GM12891 (cell line): ENCODE measurements at regions not wholly inside any gene's neighbourhood (a gene's known extent, or its start where the extent isn't known, plus 50 kb on each side); places are given as distances from the start of the nearest gene placed in this dataset.

ENCODE experiments used
- PAX5 ChIP-seq: IDR thresholded peaks from 2 replicates; pipeline ENCODE4 v1.6.1; 2011; ENCODE audit warnings: low read length, moderate library complexity, mild to moderate bottlenecking; ENCODE audit not compliant: insufficient read depth, severe bottlenecking
- POLR2A ChIP-seq: IDR thresholded peaks from 2 replicates; pipeline ENCODE4 v1.6.1; 2011; ENCODE audit warnings: low read depth, low read length, control low read depth
- POLR2AphosphoS5 ChIP-seq: IDR thresholded peaks from 2 replicates; pipeline ENCODE4 v1.6.1; 2011; ENCODE audit warnings: low read depth, low read length, control low read depth
- POU2F2 ChIP-seq: IDR thresholded peaks from 2 replicates; pipeline ENCODE4 v1.6.1; 2011; ENCODE audit warnings: low read depth, mild to moderate bottlenecking, control low read depth, low read length, moderate library complexity
- SPI1 ChIP-seq: IDR thresholded peaks from 2 replicates; pipeline ENCODE4 v1.6.1; 2011; ENCODE audit warnings: low read depth, low read length, control low read depth
- TAF1 ChIP-seq: IDR thresholded peaks from 2 replicates; pipeline ENCODE4 v1.6.1; 2011; ENCODE audit warnings: low read depth, low read length, control low read depth

DNA sequence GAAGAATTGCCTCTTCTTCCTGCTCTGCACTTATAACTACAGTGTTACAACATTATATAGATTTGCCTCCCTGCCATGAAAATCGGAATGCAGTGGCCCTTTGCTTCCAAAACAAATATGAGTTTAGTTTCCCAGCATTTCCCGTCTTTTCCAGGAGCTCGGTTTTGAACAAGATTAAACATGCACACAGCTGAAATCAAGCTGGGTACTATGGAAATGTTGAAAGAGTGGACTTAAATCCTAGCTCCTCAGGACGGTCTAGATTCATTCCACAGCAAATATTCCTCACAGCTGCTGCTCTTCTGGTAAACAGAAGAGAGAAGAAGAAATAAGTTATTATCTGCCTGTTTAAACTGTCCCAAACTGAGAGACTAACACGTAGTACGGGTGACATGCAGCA is 161.4 kb downstream of the PIK3R1 start:
- TF ChIP-seq POLR2AphosphoS5 (no peak), TAF1 (no peak), POLR2A (no peak), SPI1 (no peak), POU2F2 (no peak), PAX5 (no peak)
